ENCODE measurements at regions not wholly inside any gene's neighbourhood (a gene's known extent, or its start where the extent isn't known, plus 50 kb on each side); places are given as distances from the start of the nearest gene placed in this dataset.

DNA sequence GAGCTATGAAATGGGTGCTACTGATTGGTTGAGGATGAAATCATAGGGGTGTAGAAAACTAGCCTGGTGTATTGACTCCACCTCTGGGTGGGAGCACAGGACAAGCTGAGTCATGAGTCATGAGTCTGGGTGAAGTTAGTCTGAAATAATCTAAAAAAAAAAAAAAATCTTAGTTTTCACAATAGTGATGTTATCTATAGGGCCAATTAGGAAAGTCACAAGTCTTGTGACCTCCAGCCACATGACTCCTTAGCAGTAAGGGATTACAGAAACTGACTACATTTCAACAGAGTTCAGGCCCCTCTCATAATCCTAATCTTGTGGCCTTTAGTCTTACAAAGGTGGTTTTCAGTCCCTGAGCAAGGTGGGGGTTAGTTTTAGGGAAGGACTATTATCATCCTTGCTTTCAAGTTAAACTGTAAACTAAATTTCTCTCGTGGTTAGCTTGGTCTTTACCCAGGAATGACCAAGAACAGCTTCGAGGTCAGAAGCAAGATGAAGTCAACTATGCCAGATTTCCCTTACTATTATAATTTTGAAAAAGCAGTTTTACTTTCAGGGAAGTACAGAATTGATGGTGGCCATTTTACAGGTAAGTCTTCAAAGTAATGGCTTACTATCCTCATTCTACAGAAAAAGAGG is 338.0 kb upstream of the GYPC start:
- TF ChIP-seq EZH2 (IDR thresholded peaks at IDR 0.05; ENCODE audit: borderline replicate concordance, low read length): no peak
- TF ChIP-seq, protein P1, sequence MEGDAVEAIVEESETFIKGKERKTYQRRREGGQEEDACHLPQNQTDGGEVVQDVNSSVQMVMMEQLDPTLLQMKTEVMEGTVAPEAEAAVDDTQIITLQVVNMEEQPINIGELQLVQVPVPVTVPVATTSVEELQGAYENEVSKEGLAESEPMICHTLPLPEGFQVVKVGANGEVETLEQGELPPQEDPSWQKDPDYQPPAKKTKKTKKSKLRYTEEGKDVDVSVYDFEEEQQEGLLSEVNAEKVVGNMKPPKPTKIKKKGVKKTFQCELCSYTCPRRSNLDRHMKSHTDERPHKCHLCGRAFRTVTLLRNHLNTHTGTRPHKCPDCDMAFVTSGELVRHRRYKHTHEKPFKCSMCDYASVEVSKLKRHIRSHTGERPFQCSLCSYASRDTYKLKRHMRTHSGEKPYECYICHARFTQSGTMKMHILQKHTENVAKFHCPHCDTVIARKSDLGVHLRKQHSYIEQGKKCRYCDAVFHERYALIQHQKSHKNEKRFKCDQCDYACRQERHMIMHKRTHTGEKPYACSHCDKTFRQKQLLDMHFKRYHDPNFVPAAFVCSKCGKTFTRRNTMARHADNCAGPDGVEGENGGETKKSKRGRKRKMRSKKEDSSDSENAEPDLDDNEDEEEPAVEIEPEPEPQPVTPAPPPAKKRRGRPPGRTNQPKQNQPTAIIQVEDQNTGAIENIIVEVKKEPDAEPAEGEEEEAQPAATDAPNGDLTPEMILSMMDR (conservative IDR thresholded peaks at IDR 0.05 in 1 of 2, IDR thresholded peaks at IDR 0.05 in 1 of 2; ENCODE audit: extremely low read depth in 1 of 2, insufficient read depth in 1 of 2, low read depth in 1 of 2, low read length in 2 of 2): no peak
